H9 (cell line): ENCODE measurements at regions not wholly inside any gene's neighbourhood (a gene's known extent, or its start where the extent isn't known, plus 50 kb on each side); places are given as distances from the start of the nearest gene placed in this dataset.

Experiments
- DNase-seq: peaks from one replicate; pipeline ENCODE4 v3.0.0-alpha.2; 2017
- H2AFZ ChIP-seq: one replicate; pipeline ENCODE4 v1.6.1; 2013; ENCODE audit warnings: mild to moderate bottlenecking, low read length, control low read depth, moderate library complexity
- H2AK5ac ChIP-seq: 2 replicates; pipeline ENCODE4 v1.6.1; 2013; ENCODE audit warnings: low read length, control low read depth, mixed read lengths; ENCODE audit not compliant: insufficient read length
- H2BK120ac ChIP-seq: one replicate; pipeline ENCODE4 v1.6.1; 2013; ENCODE audit warnings: low read depth, mild to moderate bottlenecking, low read length, control low read depth, inconsistent platforms; ENCODE audit not compliant: poor library complexity, severe bottlenecking
- H2BK12ac ChIP-seq: 2 replicates; pipeline ENCODE4 v1.6.1; 2013; ENCODE audit warnings: low read length, control low read depth, mixed read lengths, low read depth; ENCODE audit not compliant: insufficient read length
- H2BK15ac ChIP-seq: 2 replicates; pipeline ENCODE4 v1.6.1; 2013; ENCODE audit warnings: low read depth, low read length, control low read depth
- H2BK20ac ChIP-seq: one replicate; pipeline ENCODE4 v1.6.1; 2013; ENCODE audit warnings: low read depth, mild to moderate bottlenecking, low read length, control low read depth, inconsistent platforms; ENCODE audit not compliant: poor library complexity, severe bottlenecking
- H2BK5ac ChIP-seq: 2 replicates; pipeline ENCODE4 v1.6.1; 2013; ENCODE audit warnings: low read length, control low read depth, mixed read lengths; ENCODE audit not compliant: insufficient read length
- H3K14ac ChIP-seq: 2 replicates; pipeline ENCODE4 v1.6.1; 2013; ENCODE audit warnings: low read length, control low read depth; ENCODE audit not compliant: insufficient read depth
- H3K18ac ChIP-seq: 2 replicates; pipeline ENCODE4 v1.6.1; 2013; ENCODE audit warnings: low read depth, mild to moderate bottlenecking, mixed read lengths, low read length, control low read depth; ENCODE audit not compliant: insufficient read length
- H3K23ac ChIP-seq: 2 replicates; pipeline ENCODE4 v1.6.1; 2013; ENCODE audit warnings: low read length, control low read depth, mixed read lengths, low read depth; ENCODE audit not compliant: insufficient read length
- H3K23me2 ChIP-seq: 2 replicates; pipeline ENCODE4 v1.6.1; 2013; ENCODE audit warnings: low read depth, mild to moderate bottlenecking, mixed read lengths, low read length, control low read depth; ENCODE audit not compliant: insufficient read length, poor library complexity, severe bottlenecking
- H3K27ac ChIP-seq: 2 replicates; pipeline ENCODE4 v1.5.1; 2013; ENCODE audit warnings: low read length, control low read depth, mixed read lengths, low read depth; ENCODE audit not compliant: insufficient read length
- H3K27me3 ChIP-seq: 2 replicates; pipeline ENCODE4 v1.6.1; 2013; ENCODE audit warnings: low read length, control low read depth, inconsistent platforms; ENCODE audit not compliant: insufficient read depth
- H3K4ac ChIP-seq: 2 replicates; pipeline ENCODE4 v1.6.1; 2013; ENCODE audit warnings: low read depth, mild to moderate bottlenecking, control low read depth, inconsistent platforms, low read length, moderate library complexity
- H3K4me1 ChIP-seq: 2 replicates; pipeline ENCODE4 v1.6.1; 2013; ENCODE audit warnings: low read length, control low read depth, inconsistent platforms; ENCODE audit not compliant: insufficient read depth
- H3K4me2 ChIP-seq: 2 replicates; pipeline ENCODE4 v1.6.1; 2013; ENCODE audit warnings: low read length, control low read depth, mixed read lengths; ENCODE audit not compliant: insufficient read length, insufficient read depth
- H3K56ac ChIP-seq: 2 replicates; pipeline ENCODE4 v1.6.1; 2013; ENCODE audit warnings: low read depth, mild to moderate bottlenecking, mixed read lengths, low read length, control low read depth; ENCODE audit not compliant: insufficient read length
- H3K79me1 ChIP-seq: 2 replicates; pipeline ENCODE4 v1.6.1; 2013; ENCODE audit warnings: low read depth, mild to moderate bottlenecking, moderate library complexity, low read length, control low read depth, inconsistent platforms; ENCODE audit not compliant: insufficient read depth, poor library complexity, severe bottlenecking
- H3K79me2 ChIP-seq: 2 replicates; pipeline ENCODE4 v1.6.1; 2013; ENCODE audit warnings: low read length, control low read depth, inconsistent platforms; ENCODE audit not compliant: insufficient read depth
- H3K9ac ChIP-seq: 2 replicates; pipeline ENCODE4 v1.6.1; 2013; ENCODE audit warnings: low read length, control low read depth, mixed read lengths; ENCODE audit not compliant: insufficient read length; ENCODE audit errors: extremely low read depth
- H3K9me3 ChIP-seq: one replicate; pipeline ENCODE4 v1.6.1; 2013; ENCODE audit warnings: low read depth, low read length, inconsistent platforms; ENCODE audit not compliant: control insufficient read depth
- H3T11ph ChIP-seq: one replicate; pipeline ENCODE4 v1.6.1; 2013; ENCODE audit warnings: mild to moderate bottlenecking, low read length, control low read depth, inconsistent platforms
- H4K20me1 ChIP-seq: one replicate; pipeline ENCODE4 v1.6.1; 2013; ENCODE audit not compliant: control insufficient read depth, insufficient read length, insufficient read depth
- H4K5ac ChIP-seq: 2 replicates; pipeline ENCODE4 v1.6.1; 2013; ENCODE audit warnings: low read depth, mild to moderate bottlenecking, mixed read lengths, low read length, control low read depth; ENCODE audit not compliant: insufficient read length
- H4K8ac ChIP-seq: replicated peaks from 2 replicates; pipeline ENCODE4 v1.6.1; 2013; ENCODE audit warnings: low read length, control low read depth, mixed read lengths, low read depth; ENCODE audit not compliant: insufficient read length
- H4K91ac ChIP-seq: 2 replicates; pipeline ENCODE4 v1.6.1; 2013; ENCODE audit warnings: low read depth, mild to moderate bottlenecking, moderate library complexity, mixed read lengths, low read length, control low read depth; ENCODE audit not compliant: insufficient read length
- H3K27ac Mint-ChIP-seq, 3 experiments: 2 replicates in 2 of 3; 3 replicates in 1 of 3; pipeline ENCODE4 v1.8.0; 2020 to 2021; ENCODE audit warnings: mixed read lengths in 3 of 3, mild to moderate bottlenecking in 1 of 3, moderate library complexity in 1 of 3
- H3K27me3 Mint-ChIP-seq: 2 replicates; pipeline ENCODE4 v1.8.0; 2021; ENCODE audit warnings: low read depth, mild to moderate bottlenecking, moderate library complexity, mixed read lengths
- H3K36me3 Mint-ChIP-seq, 3 experiments: 2 replicates in 2 of 3; 3 replicates in 1 of 3; pipeline ENCODE4 v1.8.0; 2020 to 2021; ENCODE audit warnings: low read depth in 3 of 3, mixed read lengths in 3 of 3; ENCODE audit not compliant: insufficient read depth in 1 of 3
- H3K4me1 Mint-ChIP-seq, 2 experiments: 2 replicates each; pipeline ENCODE4 v1.8.0; 2020; ENCODE audit warnings: mixed read lengths in 2 of 2
- H3K4me3 Mint-ChIP-seq, 2 experiments: 2 replicates in 1 of 2; 3 replicates in 1 of 2; pipeline ENCODE4 v1.8.0; 2020 to 2021; ENCODE audit warnings: mild to moderate bottlenecking in 2 of 2, mixed read lengths in 2 of 2, moderate library complexity in 1 of 2
- H3K9me3 Mint-ChIP-seq, 2 experiments: 2 replicates in 1 of 2; 3 replicates in 1 of 2; pipeline ENCODE4 v1.8.0; 2020; ENCODE audit warnings: mild to moderate bottlenecking in 2 of 2, mixed read lengths in 2 of 2, moderate library complexity in 1 of 2
- CTCF ChIP-seq: fragments of 200-600 bp; sonication (generic); conservative IDR thresholded peaks from 3 replicates; pipeline ENCODE4 v1.8.0; 2021; ENCODE audit warnings: antibody characterized with exemption, mild to moderate bottlenecking
- WGBS: extraction: QIAGEN DNeasy Blood & Tissue Kit; methylation state at CpG from one replicate; pipeline ENCODE4 v1.1.7; 2013; ENCODE audit warnings: missing lambda C conversion rate, low lambda C conversion rate, mixed read lengths; ENCODE audit not compliant: insufficient read length; ENCODE audit errors: extremely low coverage; 5-methylcytosine and 5-hydroxymethylcytosine counted together

- peaks cover 20 to 28% of the 10 kb centered on the region in 2 experiments for H3K4me1 Mint-ChIP-seq
- DNase-seq = no peak
- no peaks in the 10 kb centered on the region for H3K9me3 Mint-ChIP-seq
- no peaks in the 10 kb centered on the region for H3K27me3 ChIP-seq
- H2AFZ ChIP-seq = no peak overlapping the region
- H3K4me3 Mint-ChIP-seq = no peak overlapping the region
- H3K56ac ChIP-seq = no peak overlapping the region
- H2AK5ac ChIP-seq = no peak overlapping the region
- TF ChIP-seq CTCF = no peak
- no peak overlapping the region for H2BK120ac ChIP-seq
- no peaks in the 10 kb centered on the region for H3K23me2 ChIP-seq
- H4K91ac ChIP-seq = no peak overlapping the region
- no peaks in the 10 kb centered on the region for H3K79me2 ChIP-seq
- no peaks in the 10 kb centered on the region for H3K36me3 Mint-ChIP-seq
- H4K8ac ChIP-seq = no peak overlapping the region
- H3K9me3 ChIP-seq = no peaks in the 10 kb centered on the region
- H3K27ac Mint-ChIP-seq = no peak overlapping the region
- H3K23ac ChIP-seq = no peak overlapping the region
- no peak overlapping the region for H4K5ac ChIP-seq
- H2BK20ac ChIP-seq = no peak overlapping the region
- H3K27ac ChIP-seq = no peak overlapping the region
- no peak overlapping the region for H2BK15ac ChIP-seq
- H2BK5ac ChIP-seq = no peak overlapping the region
- WGBS = no CpG with 5 or more reads among the region's 1 CpG
- peaks cover 3% of the 10 kb centered on the region; the same call in 1 of the 2 replicates for H3K4me1 ChIP-seq
- no peak overlapping the region for H3K18ac ChIP-seq
- no peaks in the 10 kb centered on the region for H3K27me3 Mint-ChIP-seq
- no peak overlapping the region for H3K14ac ChIP-seq
- no peak overlapping the region for H2BK12ac ChIP-seq
- no peaks in the 10 kb centered on the region for H4K20me1 ChIP-seq
- no peak overlapping the region for H3T11ph ChIP-seq
- no peaks in the 10 kb centered on the region for H3K79me1 ChIP-seq
- no peak overlapping the region for H3K4me2 ChIP-seq
- H3K9ac ChIP-seq = no peak overlapping the region
- H3K4ac ChIP-seq = no peak overlapping the region
These were observed 374.7 kb upstream of the DAB1 start for GRCh38 chr1:57798543-57798942.
